ENCODE measurements at regions not wholly inside any gene's neighbourhood (a gene's known extent, or its start where the extent isn't known, plus 50 kb on each side); places are given as distances from the start of the nearest gene placed in this dataset.
A peak's percentile ranks its signal among the peaks of the same experiment; 100 is the strongest.

DNA sequence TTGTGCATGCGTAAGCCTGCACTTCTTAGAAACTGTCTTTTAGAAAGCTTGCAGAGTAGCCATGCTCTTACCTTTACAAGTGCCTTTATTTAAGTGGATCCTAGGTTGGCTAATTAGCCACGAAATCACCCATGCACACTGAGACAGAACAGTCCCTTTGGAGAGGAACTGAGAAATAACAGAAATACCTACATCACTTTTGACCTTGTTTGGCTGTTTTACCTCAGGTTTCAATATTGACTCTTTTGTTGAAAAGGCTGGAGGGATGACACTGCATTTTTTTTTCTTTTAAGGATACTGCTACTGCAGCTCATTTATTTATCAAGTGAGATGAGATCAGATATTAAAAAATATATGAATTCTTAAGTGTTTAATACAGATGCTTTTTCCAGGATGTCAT, 155.6 kb upstream of the GOLIM4 start:
- ATAC-seq (ENCODE audit: low read depth) (no peak), DNase-seq (no peak)
- H2AFZ ChIP-seq (replicated peaks; ENCODE audit: low read length, poor library complexity), result no peak overlapping the region
- H4K20me1 ChIP-seq (ENCODE audit: insufficient read depth, low read length), result no peaks in the 10 kb centered on the region
- TF ChIP-seq FOS (IDR thresholded peaks at IDR 0.05; ENCODE audit: low read depth, low read length), result no peak
- TF ChIP-seq, protein P1, sequence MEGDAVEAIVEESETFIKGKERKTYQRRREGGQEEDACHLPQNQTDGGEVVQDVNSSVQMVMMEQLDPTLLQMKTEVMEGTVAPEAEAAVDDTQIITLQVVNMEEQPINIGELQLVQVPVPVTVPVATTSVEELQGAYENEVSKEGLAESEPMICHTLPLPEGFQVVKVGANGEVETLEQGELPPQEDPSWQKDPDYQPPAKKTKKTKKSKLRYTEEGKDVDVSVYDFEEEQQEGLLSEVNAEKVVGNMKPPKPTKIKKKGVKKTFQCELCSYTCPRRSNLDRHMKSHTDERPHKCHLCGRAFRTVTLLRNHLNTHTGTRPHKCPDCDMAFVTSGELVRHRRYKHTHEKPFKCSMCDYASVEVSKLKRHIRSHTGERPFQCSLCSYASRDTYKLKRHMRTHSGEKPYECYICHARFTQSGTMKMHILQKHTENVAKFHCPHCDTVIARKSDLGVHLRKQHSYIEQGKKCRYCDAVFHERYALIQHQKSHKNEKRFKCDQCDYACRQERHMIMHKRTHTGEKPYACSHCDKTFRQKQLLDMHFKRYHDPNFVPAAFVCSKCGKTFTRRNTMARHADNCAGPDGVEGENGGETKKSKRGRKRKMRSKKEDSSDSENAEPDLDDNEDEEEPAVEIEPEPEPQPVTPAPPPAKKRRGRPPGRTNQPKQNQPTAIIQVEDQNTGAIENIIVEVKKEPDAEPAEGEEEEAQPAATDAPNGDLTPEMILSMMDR (conservative IDR thresholded peaks at IDR 0.05; ENCODE audit: low read depth, low read length), result no peak
- TF ChIP-seq NFE2L2 (IDR thresholded peaks at IDR 0.05; ENCODE audit: low read depth, low read length), result peak; percentile 59; the same call in 1 of the 2 replicates
- dilution Hi-C loops (cut with HindIII; ENCODE audit: low sequenced_read_pairs, unreplicated experiment), result no loop called here
- no peak overlapping the region; the same call in 1 of the 2 replicates for H3K4me2 ChIP-seq (ENCODE audit: low read depth, low read length)
- H2AK5ac ChIP-seq (ENCODE audit: low read depth, low read length), result no peak overlapping the region
- no peak overlapping the region for H4K8ac ChIP-seq (ENCODE audit: low read depth in 2 of 2, low read length in 2 of 2)
- H3K4ac ChIP-seq (ENCODE audit: low read depth, low read length), result no peak overlapping the region
- no peak overlapping the region for H3K27ac ChIP-seq (ENCODE audit: insufficient read depth, low read length)
- H3K36me3 ChIP-seq (ENCODE audit: control insufficient read depth, insufficient read depth, low read length), result no peaks in the 10 kb centered on the region
- H2BK15ac ChIP-seq (ENCODE audit: low read depth, low read length), result no peak overlapping the region; the same call in 2 of the 3 replicates
- no TSS peak for BruUV-seq (replicated peaks)
- no peaks in the 10 kb centered on the region for H3K9me1 ChIP-seq (ENCODE audit: insufficient read depth, low read length)
- no peaks in the 10 kb centered on the region for H3K4me1 ChIP-seq (ENCODE audit: control insufficient read depth, insufficient read depth, low read length)
- CTCF ChIA-PET, result no interaction called here
- in situ Hi-C loops (cut with MboI; ENCODE audit: low sequenced_read_pairs), result no loop called here
- H2BK20ac ChIP-seq (ENCODE audit: low read depth, low read length), result no peak overlapping the region
- H4K5ac ChIP-seq (ENCODE audit: low read depth, low read length), result no peak overlapping the region
- H2BK120ac ChIP-seq (ENCODE audit: low read depth, low read length), result no peak overlapping the region
- POLR2A ChIA-PET (ENCODE audit: unreplicated experiment), result no interaction called here
- peaks cover 5% of the 10 kb centered on the region; the same call in 1 of the 2 replicates for H3K9me3 ChIP-seq (ENCODE audit: control insufficient read depth, insufficient read depth, low read length)
- no peaks in the 10 kb centered on the region for H3K79me1 ChIP-seq (ENCODE audit: low read depth in 1 of 2, low read length in 2 of 2)
- no peak overlapping the region for H3K9ac ChIP-seq (ENCODE audit: low read depth, low read length)
- no peak overlapping the region for H2BK5ac ChIP-seq (ENCODE audit: low read depth, low read length, poor library complexity, severe bottlenecking)
- no peak overlapping the region for H3K4me3 ChIP-seq (ENCODE audit: insufficient read depth, low read depth, low read length)
- no peak overlapping the region for H4K91ac ChIP-seq (ENCODE audit: insufficient read depth, low read depth, low read length)
- no peak overlapping the region for H3K56ac ChIP-seq (ENCODE audit: extremely low read depth, insufficient read depth, low read length)
- no peak overlapping the region for H3K14ac ChIP-seq (replicated peaks; ENCODE audit: low read depth, low read length)
- peak overlapping the region; percentile 42; the same call in 1 of the 2 replicates for H3K23ac ChIP-seq (ENCODE audit: low read depth, low read length)
- intact Hi-C loops (cut with micrococcal nuclease), result loop anchor here (2.0 kb wide), 2 partner anchors 89 to 173 kb away; no protein-coding TSS in a partner anchor
- H2AK9ac ChIP-seq (replicated peaks; ENCODE audit: low read depth, low read length, poor library complexity), result no peak overlapping the region
- H3K27me3 ChIP-seq (ENCODE audit: control insufficient read depth, insufficient read depth, low read length), result peaks cover 2% of the 10 kb centered on the region; the same call in 1 of the 2 replicates
- WGBS, 2 experiments (ENCODE audit: extremely low coverage in 2 of 2, insufficient read length in 1 of 2), result no CpG with 5 or more reads among the region's 2 CpGs
- H3K18ac ChIP-seq (ENCODE audit: low read depth, low read length), result no peak overlapping the region
